Osteoblast (primary cell): ENCODE measurements at regions not wholly inside any gene's neighbourhood (a gene's known extent, or its start where the extent isn't known, plus 50 kb on each side); places are given as distances from the start of the nearest gene placed in this dataset. TPM values are rescaled to one million over a fixed set of nuclear protein-coding genes. Genes with fewer than 3 reads are reported as not detected.

Experiments
- DNase-seq: peaks from one replicate; pipeline ENCODE4 v3.0.0; 2011; ENCODE audit warnings: low spot score, mixed read lengths; ENCODE audit not compliant: insufficient read length; ENCODE audit errors: missing footprints
- H2AFZ ChIP-seq: 2 replicates; pipeline ENCODE4 v1.6.0; 2011; ENCODE audit warnings: mild to moderate bottlenecking, low read length
- H3K27ac ChIP-seq: 2 replicates; pipeline ENCODE4 v1.5.1; 2011; ENCODE audit warnings: mild to moderate bottlenecking, low read depth, low read length, moderate library complexity
- H3K27me3 ChIP-seq: 2 replicates; pipeline ENCODE4 v1.6.0; 2012; ENCODE audit warnings: mild to moderate bottlenecking, control low read depth, inconsistent platforms, low read length, moderate library complexity; ENCODE audit not compliant: insufficient read depth
- H3K36me3 ChIP-seq: 2 replicates; pipeline ENCODE4 v1.5.1; 2011; ENCODE audit warnings: mild to moderate bottlenecking, low read length, control low read depth, moderate library complexity; ENCODE audit not compliant: insufficient read depth
- H3K4me1 ChIP-seq: 2 replicates; pipeline ENCODE4 v1.5.1; 2011; ENCODE audit warnings: mild to moderate bottlenecking, low read length, control low read depth, moderate library complexity; ENCODE audit not compliant: insufficient read depth
- H3K4me2 ChIP-seq: 2 replicates; pipeline ENCODE4 v1.6.0; 2011; ENCODE audit warnings: mild to moderate bottlenecking, low read length; ENCODE audit not compliant: insufficient read depth
- H3K4me3 ChIP-seq: fragments of 200-600 bp; sonication (generic); 3 replicates; pipeline ENCODE4 v1.5.1; 2012; ENCODE audit warnings: mild to moderate bottlenecking, low read length, inconsistent platforms; ENCODE audit not compliant: insufficient read depth
- H3K79me2 ChIP-seq: 2 replicates; pipeline ENCODE4 v1.6.0; 2012; ENCODE audit warnings: mild to moderate bottlenecking, low read length, control low read depth, inconsistent platforms; ENCODE audit not compliant: insufficient read depth
- H3K9me3 ChIP-seq: 2 replicates; pipeline ENCODE4 v1.5.1; 2011; ENCODE audit warnings: low read depth, low read length, control low read depth
- H4K20me1 ChIP-seq: 2 replicates; pipeline ENCODE4 v1.6.0; 2012; ENCODE audit warnings: mild to moderate bottlenecking, low read length, control low read depth; ENCODE audit not compliant: insufficient read depth
- CTCF ChIP-seq: IDR thresholded peaks from 2 replicates; pipeline ENCODE4 v1.5.1; 2011; ENCODE audit warnings: mild to moderate bottlenecking, low read depth, low read length, moderate library complexity; ENCODE audit errors: extremely low read depth
- small RNA-seq: library from RNA; depleted of rRNA; stranded (forward); fragments of <200 nt; gene quantifications from one replicate; pipeline ENCODE3, GENCODE V24; 2012

- no peaks in the 10 kb centered on the region for H3K27me3 ChIP-seq
- DNase-seq, result no peak
- no peak overlapping the region for H2AFZ ChIP-seq
- H3K36me3 ChIP-seq, result no peaks in the 10 kb centered on the region
- no peak overlapping the region for H3K4me3 ChIP-seq
- H3K4me2 ChIP-seq, result no peak overlapping the region
- no peak for TF ChIP-seq CTCF
- no peaks in the 10 kb centered on the region for H3K4me1 ChIP-seq
- no peaks in the 10 kb centered on the region for H4K20me1 ChIP-seq
- H3K27ac ChIP-seq, result no peak overlapping the region
- H3K79me2 ChIP-seq, result no peaks in the 10 kb centered on the region
- no peaks in the 10 kb centered on the region for H3K9me3 ChIP-seq
Measured at GRCh38 chr12:74984631-74985030, 225.0 kb downstream of the KCNC2 start.

- DNase-seq, result no peak
- Histone ChIP-seq H2AFZ (no peak overlapping the region), H3K27me3 (no peaks in the 10 kb centered on the region), H3K27ac (no peak overlapping the region), H3K9me3 (no peaks in the 10 kb centered on the region), H3K4me3 (no peak overlapping the region), H4K20me1 (no peaks in the 10 kb centered on the region), H3K4me2 (no peak overlapping the region), H3K79me2 (no peaks in the 10 kb centered on the region), H3K4me1 (no peaks in the 10 kb centered on the region), H3K36me3 (no peaks in the 10 kb centered on the region)
- TF ChIP-seq CTCF, result no peak
Measured at GRCh38 chr12:74985293-74985985, 224.2 kb downstream of the KCNC2 start.

GRCh38 chr12:74985986-74986319 is 223.7 kb downstream of the KCNC2 start:
- TF ChIP-seq CTCF, result no peak
- H4K20me1 ChIP-seq, result no peaks in the 10 kb centered on the region
- no peak for DNase-seq
- H3K4me1 ChIP-seq, result no peaks in the 10 kb centered on the region
- no peaks in the 10 kb centered on the region for H3K79me2 ChIP-seq
- H3K9me3 ChIP-seq, result no peaks in the 10 kb centered on the region
- no peak overlapping the region for H3K4me2 ChIP-seq
- no peaks in the 10 kb centered on the region for H3K36me3 ChIP-seq
- no peak overlapping the region for H3K4me3 ChIP-seq
- no peak overlapping the region for H3K27ac ChIP-seq
- no peak overlapping the region for H2AFZ ChIP-seq
- H3K27me3 ChIP-seq, result no peaks in the 10 kb centered on the region

- no peak for DNase-seq
- no peaks in the 10 kb centered on the region for H3K9me3 ChIP-seq
- no peak overlapping the region for H2AFZ ChIP-seq
- H3K4me2 ChIP-seq, result no peak overlapping the region
- no peaks in the 10 kb centered on the region for H3K27me3 ChIP-seq
- H3K4me3 ChIP-seq, result no peak overlapping the region
- no peaks in the 10 kb centered on the region for H4K20me1 ChIP-seq
- no peak overlapping the region for H3K27ac ChIP-seq
- H3K36me3 ChIP-seq, result no peaks in the 10 kb centered on the region
- H3K4me1 ChIP-seq, result no peaks in the 10 kb centered on the region
- no peak for TF ChIP-seq CTCF
- no peaks in the 10 kb centered on the region for H3K79me2 ChIP-seq
Measured at GRCh38 chr12:74988156-74988555, 221.5 kb downstream of the KCNC2 start.

Small RNA genes lying in the stretch of these regions (small RNA-seq; reads per million reads assigned to genes)
- gene AC123904.2, result not detected
